H9 (cell line): ENCODE measurements at regions not wholly inside any gene's neighbourhood (a gene's known extent, or its start where the extent isn't known, plus 50 kb on each side); places are given as distances from the start of the nearest gene placed in this dataset.

Experiments used
- DNase-seq: peaks from one replicate; pipeline ENCODE4 v3.0.0-alpha.2; 2017
- H2AFZ ChIP-seq: one replicate; pipeline ENCODE4 v1.6.1; 2013; ENCODE audit warnings: mild to moderate bottlenecking, low read length, control low read depth, moderate library complexity
- H2AK5ac ChIP-seq: 2 replicates; pipeline ENCODE4 v1.6.1; 2013; ENCODE audit warnings: low read length, control low read depth, mixed read lengths; ENCODE audit not compliant: insufficient read length
- H2BK120ac ChIP-seq: one replicate; pipeline ENCODE4 v1.6.1; 2013; ENCODE audit warnings: low read depth, mild to moderate bottlenecking, low read length, control low read depth, inconsistent platforms; ENCODE audit not compliant: poor library complexity, severe bottlenecking
- H2BK12ac ChIP-seq: 2 replicates; pipeline ENCODE4 v1.6.1; 2013; ENCODE audit warnings: low read length, control low read depth, mixed read lengths, low read depth; ENCODE audit not compliant: insufficient read length
- H2BK15ac ChIP-seq: 2 replicates; pipeline ENCODE4 v1.6.1; 2013; ENCODE audit warnings: low read depth, low read length, control low read depth
- H2BK20ac ChIP-seq: one replicate; pipeline ENCODE4 v1.6.1; 2013; ENCODE audit warnings: low read depth, mild to moderate bottlenecking, low read length, control low read depth, inconsistent platforms; ENCODE audit not compliant: poor library complexity, severe bottlenecking
- H2BK5ac ChIP-seq: 2 replicates; pipeline ENCODE4 v1.6.1; 2013; ENCODE audit warnings: low read length, control low read depth, mixed read lengths; ENCODE audit not compliant: insufficient read length
- H3K14ac ChIP-seq: 2 replicates; pipeline ENCODE4 v1.6.1; 2013; ENCODE audit warnings: low read length, control low read depth; ENCODE audit not compliant: insufficient read depth
- H3K18ac ChIP-seq: 2 replicates; pipeline ENCODE4 v1.6.1; 2013; ENCODE audit warnings: low read depth, mild to moderate bottlenecking, mixed read lengths, low read length, control low read depth; ENCODE audit not compliant: insufficient read length
- H3K23ac ChIP-seq: 2 replicates; pipeline ENCODE4 v1.6.1; 2013; ENCODE audit warnings: low read length, control low read depth, mixed read lengths, low read depth; ENCODE audit not compliant: insufficient read length
- H3K23me2 ChIP-seq: 2 replicates; pipeline ENCODE4 v1.6.1; 2013; ENCODE audit warnings: low read depth, mild to moderate bottlenecking, mixed read lengths, low read length, control low read depth; ENCODE audit not compliant: insufficient read length, poor library complexity, severe bottlenecking
- H3K27ac ChIP-seq: 2 replicates; pipeline ENCODE4 v1.5.1; 2013; ENCODE audit warnings: low read length, control low read depth, mixed read lengths, low read depth; ENCODE audit not compliant: insufficient read length
- H3K27me3 ChIP-seq: 2 replicates; pipeline ENCODE4 v1.6.1; 2013; ENCODE audit warnings: low read length, control low read depth, inconsistent platforms; ENCODE audit not compliant: insufficient read depth
- H3K4ac ChIP-seq: 2 replicates; pipeline ENCODE4 v1.6.1; 2013; ENCODE audit warnings: low read depth, mild to moderate bottlenecking, control low read depth, inconsistent platforms, low read length, moderate library complexity
- H3K4me1 ChIP-seq: 2 replicates; pipeline ENCODE4 v1.6.1; 2013; ENCODE audit warnings: low read length, control low read depth, inconsistent platforms; ENCODE audit not compliant: insufficient read depth
- H3K4me2 ChIP-seq: 2 replicates; pipeline ENCODE4 v1.6.1; 2013; ENCODE audit warnings: low read length, control low read depth, mixed read lengths; ENCODE audit not compliant: insufficient read length, insufficient read depth
- H3K56ac ChIP-seq: 2 replicates; pipeline ENCODE4 v1.6.1; 2013; ENCODE audit warnings: low read depth, mild to moderate bottlenecking, mixed read lengths, low read length, control low read depth; ENCODE audit not compliant: insufficient read length
- H3K79me1 ChIP-seq: 2 replicates; pipeline ENCODE4 v1.6.1; 2013; ENCODE audit warnings: low read depth, mild to moderate bottlenecking, moderate library complexity, low read length, control low read depth, inconsistent platforms; ENCODE audit not compliant: insufficient read depth, poor library complexity, severe bottlenecking
- H3K79me2 ChIP-seq: 2 replicates; pipeline ENCODE4 v1.6.1; 2013; ENCODE audit warnings: low read length, control low read depth, inconsistent platforms; ENCODE audit not compliant: insufficient read depth
- H3K9ac ChIP-seq: 2 replicates; pipeline ENCODE4 v1.6.1; 2013; ENCODE audit warnings: low read length, control low read depth, mixed read lengths; ENCODE audit not compliant: insufficient read length; ENCODE audit errors: extremely low read depth
- H3K9me3 ChIP-seq: one replicate; pipeline ENCODE4 v1.6.1; 2013; ENCODE audit warnings: low read depth, low read length, inconsistent platforms; ENCODE audit not compliant: control insufficient read depth
- H3T11ph ChIP-seq: one replicate; pipeline ENCODE4 v1.6.1; 2013; ENCODE audit warnings: mild to moderate bottlenecking, low read length, control low read depth, inconsistent platforms
- H4K20me1 ChIP-seq: one replicate; pipeline ENCODE4 v1.6.1; 2013; ENCODE audit not compliant: control insufficient read depth, insufficient read length, insufficient read depth
- H4K5ac ChIP-seq: 2 replicates; pipeline ENCODE4 v1.6.1; 2013; ENCODE audit warnings: low read depth, mild to moderate bottlenecking, mixed read lengths, low read length, control low read depth; ENCODE audit not compliant: insufficient read length
- H4K8ac ChIP-seq: replicated peaks from 2 replicates; pipeline ENCODE4 v1.6.1; 2013; ENCODE audit warnings: low read length, control low read depth, mixed read lengths, low read depth; ENCODE audit not compliant: insufficient read length
- H4K91ac ChIP-seq: 2 replicates; pipeline ENCODE4 v1.6.1; 2013; ENCODE audit warnings: low read depth, mild to moderate bottlenecking, moderate library complexity, mixed read lengths, low read length, control low read depth; ENCODE audit not compliant: insufficient read length
- H3K27ac Mint-ChIP-seq, 3 experiments: 2 replicates in 2 of 3; 3 replicates in 1 of 3; pipeline ENCODE4 v1.8.0; 2020 to 2021; ENCODE audit warnings: mixed read lengths in 3 of 3, mild to moderate bottlenecking in 1 of 3, moderate library complexity in 1 of 3
- H3K27me3 Mint-ChIP-seq: 2 replicates; pipeline ENCODE4 v1.8.0; 2021; ENCODE audit warnings: low read depth, mild to moderate bottlenecking, moderate library complexity, mixed read lengths
- H3K36me3 Mint-ChIP-seq, 3 experiments: 2 replicates in 2 of 3; 3 replicates in 1 of 3; pipeline ENCODE4 v1.8.0; 2020 to 2021; ENCODE audit warnings: low read depth in 3 of 3, mixed read lengths in 3 of 3; ENCODE audit not compliant: insufficient read depth in 1 of 3
- H3K4me1 Mint-ChIP-seq, 2 experiments: 2 replicates each; pipeline ENCODE4 v1.8.0; 2020; ENCODE audit warnings: mixed read lengths in 2 of 2
- H3K4me3 Mint-ChIP-seq, 2 experiments: 2 replicates in 1 of 2; 3 replicates in 1 of 2; pipeline ENCODE4 v1.8.0; 2020 to 2021; ENCODE audit warnings: mild to moderate bottlenecking in 2 of 2, mixed read lengths in 2 of 2, moderate library complexity in 1 of 2
- H3K9me3 Mint-ChIP-seq, 2 experiments: 2 replicates in 1 of 2; 3 replicates in 1 of 2; pipeline ENCODE4 v1.8.0; 2020; ENCODE audit warnings: mild to moderate bottlenecking in 2 of 2, mixed read lengths in 2 of 2, moderate library complexity in 1 of 2
- WGBS: extraction: QIAGEN DNeasy Blood & Tissue Kit; methylation state at CpG from one replicate; pipeline ENCODE4 v1.1.7; 2013; ENCODE audit warnings: missing lambda C conversion rate, low lambda C conversion rate, mixed read lengths; ENCODE audit not compliant: insufficient read length; ENCODE audit errors: extremely low coverage; 5-methylcytosine and 5-hydroxymethylcytosine counted together
- TF ChIP-seq, protein P1 (sequence below): fragments of 200-600 bp; sonication (generic); conservative IDR thresholded peaks from 3 replicates; pipeline ENCODE4 v1.8.0; 2021; ENCODE audit warnings: antibody characterized with exemption, mild to moderate bottlenecking

DNA sequence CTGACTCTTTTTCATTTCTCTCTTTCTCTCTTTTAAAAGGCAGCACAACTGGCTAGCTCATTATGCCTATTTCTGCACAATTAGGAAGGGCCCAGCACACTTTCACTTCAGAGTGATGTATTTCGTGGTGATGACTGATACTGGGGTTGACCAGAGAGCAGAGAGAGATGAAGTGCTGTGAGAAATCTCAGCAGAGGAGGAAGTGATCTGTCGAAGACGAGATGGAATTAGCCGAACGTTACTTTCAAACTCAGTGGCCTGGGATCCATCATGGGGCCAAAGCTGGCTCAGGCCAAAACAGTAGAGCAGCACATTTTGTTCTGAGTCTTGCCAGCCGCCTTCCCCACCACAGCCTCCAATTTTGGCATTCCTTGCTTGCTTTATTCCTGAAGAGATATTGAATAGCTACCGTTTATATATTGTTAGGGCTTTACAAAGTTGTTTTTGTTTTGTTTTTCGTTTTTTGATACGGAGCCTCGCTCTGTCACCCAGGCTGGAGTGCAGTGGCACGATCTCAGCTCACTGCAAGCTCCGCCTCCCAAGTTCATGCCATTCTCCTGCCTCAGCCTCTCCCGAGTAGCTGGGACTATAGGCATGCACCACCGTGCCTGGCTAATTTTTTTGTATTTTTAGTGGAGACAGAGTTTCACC, 213.2 kb upstream of the ECI2 start:
- Mint-ChIP-seq H3K4me3 (no peak overlapping the region), H3K27ac (no peak overlapping the region), H3K27me3 (peaks cover 23% of the 10 kb centered on the region), H3K4me1 (peaks cover 0 to 9% of the 10 kb centered on the region in 2 experiments; a peak in 2 of 4 replicates), H3K9me3 (no peaks in the 10 kb centered on the region), H3K36me3 (no peaks in the 10 kb centered on the region)
- no CpG with 5 or more reads among the region's 14 CpGs for WGBS
- Histone ChIP-seq H3T11ph (no peak overlapping the region), H2BK15ac (no peak overlapping the region), H3K27ac (no peak overlapping the region), H3K9me3 (no peaks in the 10 kb centered on the region), H2BK5ac (no peak overlapping the region), H3K79me2 (no peaks in the 10 kb centered on the region), H2BK20ac (no peak overlapping the region), H3K79me1 (no peaks in the 10 kb centered on the region), H3K18ac (no peak overlapping the region), H2BK12ac (no peak overlapping the region), H4K91ac (no peak overlapping the region), H3K4me1 (no peaks in the 10 kb centered on the region; the same call in 1 of the 2 replicates), H3K4me2 (no peak overlapping the region), H4K8ac (no peak overlapping the region), H3K56ac (no peak overlapping the region), H3K23me2 (no peaks in the 10 kb centered on the region), H2AFZ (no peak overlapping the region), H2AK5ac (no peak overlapping the region), H4K5ac (no peak overlapping the region), H3K27me3 (no peaks in the 10 kb centered on the region; the same call in 1 of the 2 replicates), H3K23ac (no peak overlapping the region), H4K20me1 (no peaks in the 10 kb centered on the region), H3K14ac (no peak overlapping the region), H3K9ac (no peak overlapping the region), H2BK120ac (no peak overlapping the region), H3K4ac (no peak overlapping the region)
- no peak for DNase-seq
- TF ChIP-seq, protein P1, sequence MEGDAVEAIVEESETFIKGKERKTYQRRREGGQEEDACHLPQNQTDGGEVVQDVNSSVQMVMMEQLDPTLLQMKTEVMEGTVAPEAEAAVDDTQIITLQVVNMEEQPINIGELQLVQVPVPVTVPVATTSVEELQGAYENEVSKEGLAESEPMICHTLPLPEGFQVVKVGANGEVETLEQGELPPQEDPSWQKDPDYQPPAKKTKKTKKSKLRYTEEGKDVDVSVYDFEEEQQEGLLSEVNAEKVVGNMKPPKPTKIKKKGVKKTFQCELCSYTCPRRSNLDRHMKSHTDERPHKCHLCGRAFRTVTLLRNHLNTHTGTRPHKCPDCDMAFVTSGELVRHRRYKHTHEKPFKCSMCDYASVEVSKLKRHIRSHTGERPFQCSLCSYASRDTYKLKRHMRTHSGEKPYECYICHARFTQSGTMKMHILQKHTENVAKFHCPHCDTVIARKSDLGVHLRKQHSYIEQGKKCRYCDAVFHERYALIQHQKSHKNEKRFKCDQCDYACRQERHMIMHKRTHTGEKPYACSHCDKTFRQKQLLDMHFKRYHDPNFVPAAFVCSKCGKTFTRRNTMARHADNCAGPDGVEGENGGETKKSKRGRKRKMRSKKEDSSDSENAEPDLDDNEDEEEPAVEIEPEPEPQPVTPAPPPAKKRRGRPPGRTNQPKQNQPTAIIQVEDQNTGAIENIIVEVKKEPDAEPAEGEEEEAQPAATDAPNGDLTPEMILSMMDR = no peak
